Karpas-422 (cell line): ENCODE measurements at regions not wholly inside any gene's neighbourhood (a gene's known extent, or its start where the extent isn't known, plus 50 kb on each side); places are given as distances from the start of the nearest gene placed in this dataset.

Experiments
- DNase-seq: peaks from one replicate; pipeline ENCODE4 v3.0.0-alpha.2; 2015
- H2AFZ ChIP-seq: fragments of 200-600 bp; sonication (generic); 2 replicates; pipeline ENCODE4 v1.6.1; 2014; ENCODE audit warnings: antibody characterized with exemption, low read length, mixed read lengths
- H3K27ac ChIP-seq: fragments of 200-600 bp; sonication (generic); 2 replicates; pipeline ENCODE4 v1.5.1; 2014; ENCODE audit warnings: mild to moderate bottlenecking, low read length, moderate library complexity
- H3K27me3 ChIP-seq: fragments of 200-600 bp; sonication (generic); 2 replicates; pipeline ENCODE4 v1.6.1; 2014; ENCODE audit warnings: low read length, mixed read lengths
- H3K36me3 ChIP-seq: fragments of 200-600 bp; sonication (generic); 2 replicates; pipeline ENCODE4 v1.6.1; 2014; ENCODE audit warnings: low read length, mixed read lengths; ENCODE audit not compliant: insufficient read depth
- H3K4me1 ChIP-seq: fragments of 200-600 bp; sonication (generic); 2 replicates; pipeline ENCODE4 v1.6.1; 2014; ENCODE audit warnings: mild to moderate bottlenecking, low read length, mixed read lengths
- H3K4me2 ChIP-seq: fragments of 200-600 bp; sonication (generic); 2 replicates; pipeline ENCODE4 v1.6.1; 2014; ENCODE audit warnings: low read length, low read depth, mild to moderate bottlenecking; ENCODE audit not compliant: poor library complexity, severe bottlenecking
- H3K4me3 ChIP-seq: fragments of 200-600 bp; sonication (generic); 2 replicates; pipeline ENCODE4 v1.5.1; 2014; ENCODE audit warnings: mild to moderate bottlenecking, antibody characterized with exemption, low read length, mixed read lengths
- H3K79me2 ChIP-seq: fragments of 200-600 bp; sonication (generic); 2 replicates; pipeline ENCODE4 v1.6.1; 2014; ENCODE audit warnings: mild to moderate bottlenecking, low read length, mixed read lengths
- H3K9ac ChIP-seq: fragments of 200-600 bp; sonication (generic); 2 replicates; pipeline ENCODE4 v1.6.0; 2014; ENCODE audit warnings: low read length
- H3K9me2 ChIP-seq: fragments of 200-600 bp; sonication (generic), shearing (Covaris generic); replicated peaks from 2 replicates; pipeline ENCODE4 v1.6.0; 2014; ENCODE audit warnings: mild to moderate bottlenecking, low read length, moderate library complexity; ENCODE audit not compliant: insufficient read depth
- H3K9me3 ChIP-seq: fragments of 300-700, 200-600 bp; sonication (generic); 2 replicates; pipeline ENCODE4 v1.6.1; 2014; ENCODE audit warnings: low read length, mixed read lengths
- H4K20me1 ChIP-seq: fragments of 200-600 bp; sonication (generic); 2 replicates; pipeline ENCODE4 v1.6.1; 2014; ENCODE audit warnings: mild to moderate bottlenecking, antibody characterized with exemption, low read length, low read depth; ENCODE audit not compliant: insufficient read depth

DNA sequence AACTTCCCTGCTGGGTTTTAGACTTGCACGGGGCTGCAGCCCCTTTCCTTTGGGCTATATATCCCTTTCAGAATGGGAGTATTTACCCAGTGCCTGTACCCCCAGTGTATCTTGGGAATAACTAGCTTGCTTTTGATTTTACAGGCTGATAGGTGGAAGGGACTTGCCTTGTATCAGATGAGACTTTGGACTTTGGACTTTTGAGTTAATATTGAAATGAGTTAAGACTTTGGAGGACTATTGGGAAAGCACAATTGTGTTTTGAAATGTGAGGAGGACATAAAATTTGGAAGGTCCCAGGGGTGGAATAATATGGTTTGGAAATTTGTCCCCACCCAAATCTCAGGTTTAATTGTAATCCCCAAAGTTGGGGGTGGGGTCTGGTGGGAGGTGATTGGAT is 393.8 kb upstream of the KIF2B start:
- no peaks in the 10 kb centered on the region for H3K9me2 ChIP-seq
- no peaks in the 10 kb centered on the region for H3K36me3 ChIP-seq
- no peaks in the 10 kb centered on the region for H3K79me2 ChIP-seq
- no peak overlapping the region for H3K27ac ChIP-seq
- no peak for DNase-seq
- no peaks in the 10 kb centered on the region for H3K27me3 ChIP-seq
- no peak overlapping the region for H3K4me2 ChIP-seq
- H2AFZ ChIP-seq: no peak overlapping the region
- H3K4me3 ChIP-seq: no peak overlapping the region
- no peak overlapping the region for H3K9ac ChIP-seq
- H3K4me1 ChIP-seq: no peaks in the 10 kb centered on the region
- H3K9me3 ChIP-seq: peaks cover 6% of the 10 kb centered on the region; the same call in 1 of the 2 replicates
- no peaks in the 10 kb centered on the region for H4K20me1 ChIP-seq

GRCh38 chr17:53426505-53426904 is 396.2 kb upstream of the KIF2B start:
- Histone ChIP-seq H3K27ac (no peak overlapping the region), H3K36me3 (no peaks in the 10 kb centered on the region), H3K9me3 (peaks cover 11% of the 10 kb centered on the region; the same call in 1 of the 2 replicates), H3K9ac (no peak overlapping the region), H3K79me2 (no peaks in the 10 kb centered on the region), H3K4me1 (no peaks in the 10 kb centered on the region), H2AFZ (no peak overlapping the region), H3K27me3 (no peaks in the 10 kb centered on the region), H4K20me1 (no peaks in the 10 kb centered on the region), H3K4me2 (no peak overlapping the region), H3K9me2 (no peaks in the 10 kb centered on the region), H3K4me3 (no peak overlapping the region)
- DNase-seq: no peak

DNA sequence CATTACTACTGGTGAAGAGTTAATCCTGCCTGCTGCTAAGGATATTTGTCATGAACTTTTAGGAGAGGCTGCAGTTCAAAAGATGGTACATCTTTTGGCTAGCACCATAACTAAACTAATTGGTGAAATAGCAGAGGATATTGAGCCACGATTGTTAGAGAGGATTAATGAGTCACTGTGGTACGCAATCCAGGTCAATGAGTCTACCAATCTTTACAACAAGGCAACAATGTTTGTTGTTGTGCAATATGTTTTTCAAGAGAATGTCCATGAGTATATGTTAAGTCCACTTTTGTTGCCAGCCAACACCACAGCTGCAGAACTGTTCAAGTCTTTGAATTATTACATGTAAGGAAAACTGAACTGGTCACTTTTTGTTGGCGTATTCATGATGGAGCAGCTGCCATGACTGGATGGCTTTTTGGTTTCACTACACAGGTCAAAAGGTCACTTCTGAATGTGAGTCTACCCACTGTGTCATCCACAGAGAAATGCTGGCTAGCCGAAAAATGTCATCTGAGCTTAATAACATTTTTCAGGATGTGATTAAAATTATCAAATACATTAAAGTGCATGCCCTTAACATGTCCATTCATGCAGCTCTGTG is 402.6 kb upstream of the KIF2B start:
- no peaks in the 10 kb centered on the region for H3K27me3 ChIP-seq
- H3K4me1 ChIP-seq: no peaks in the 10 kb centered on the region
- H4K20me1 ChIP-seq: no peaks in the 10 kb centered on the region
- peaks cover 21% of the 10 kb centered on the region for H3K9me3 ChIP-seq
- no peak overlapping the region for H3K4me3 ChIP-seq
- H2AFZ ChIP-seq: no peak overlapping the region
- no peaks in the 10 kb centered on the region for H3K36me3 ChIP-seq
- no peaks in the 10 kb centered on the region for H3K9me2 ChIP-seq
- no peak overlapping the region for H3K9ac ChIP-seq
- H3K27ac ChIP-seq: no peak overlapping the region
- H3K79me2 ChIP-seq: no peaks in the 10 kb centered on the region
- no peak for DNase-seq
- no peak overlapping the region for H3K4me2 ChIP-seq

GRCh38 chr17:53409588-53409987 is 413.1 kb upstream of the KIF2B start:
- H3K9me3 ChIP-seq: peaks cover 4% of the 10 kb centered on the region
- no peak for DNase-seq
- H3K27me3 ChIP-seq: no peaks in the 10 kb centered on the region
- no peaks in the 10 kb centered on the region for H3K79me2 ChIP-seq
- H4K20me1 ChIP-seq: no peaks in the 10 kb centered on the region
- H3K4me2 ChIP-seq: no peak overlapping the region
- no peaks in the 10 kb centered on the region for H3K9me2 ChIP-seq
- no peak overlapping the region for H3K27ac ChIP-seq
- no peak overlapping the region for H2AFZ ChIP-seq
- H3K9ac ChIP-seq: no peak overlapping the region
- no peaks in the 10 kb centered on the region for H3K36me3 ChIP-seq
- H3K4me3 ChIP-seq: no peak overlapping the region
- H3K4me1 ChIP-seq: no peaks in the 10 kb centered on the region

- Histone ChIP-seq H3K27me3 (no peaks in the 10 kb centered on the region), H3K79me2 (no peaks in the 10 kb centered on the region), H2AFZ (no peak overlapping the region), H4K20me1 (no peaks in the 10 kb centered on the region), H3K9me3 (peaks cover 15% of the 10 kb centered on the region), H3K9ac (no peak overlapping the region), H3K27ac (no peak overlapping the region), H3K4me3 (no peak overlapping the region), H3K4me1 (no peaks in the 10 kb centered on the region), H3K36me3 (no peaks in the 10 kb centered on the region), H3K4me2 (no peak overlapping the region), H3K9me2 (no peaks in the 10 kb centered on the region)
- DNase-seq: no peak
Observed at GRCh38 chr17:53406907-53407306, 415.8 kb upstream of the KIF2B start.

DNA sequence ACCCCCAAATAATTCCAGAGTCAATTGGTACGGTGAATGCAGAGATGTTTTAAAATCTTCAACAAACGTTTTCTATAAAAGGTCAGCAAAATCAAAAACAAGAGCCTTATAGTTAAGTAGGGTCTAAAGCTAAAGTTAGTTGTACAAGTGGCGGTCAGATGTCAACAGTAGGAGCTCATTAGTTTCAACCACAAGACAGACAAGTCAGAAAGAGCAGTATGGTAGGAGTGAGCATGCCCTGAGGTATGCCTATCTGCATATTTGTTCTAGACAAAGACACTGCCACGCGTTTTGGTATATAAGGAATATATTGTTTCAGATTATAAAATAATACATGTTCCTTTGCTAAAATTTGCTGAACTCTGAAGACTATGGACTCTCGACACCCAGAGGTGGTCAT is 431.5 kb upstream of the KIF2B start:
- DNase-seq: no peak
- H3K4me1 ChIP-seq: no peaks in the 10 kb centered on the region

GRCh38 chr17:53390575-53390974 is 432.2 kb upstream of the KIF2B start:
- Histone ChIP-seq H4K20me1 (no peaks in the 10 kb centered on the region), H3K27ac (no peak overlapping the region), H2AFZ (no peak overlapping the region), H3K36me3 (no peaks in the 10 kb centered on the region), H3K27me3 (no peaks in the 10 kb centered on the region), H3K9me3 (peaks cover 15% of the 10 kb centered on the region), H3K4me1 (no peaks in the 10 kb centered on the region), H3K4me2 (no peak overlapping the region), H3K9me2 (no peaks in the 10 kb centered on the region), H3K4me3 (no peak overlapping the region), H3K9ac (no peak overlapping the region), H3K79me2 (no peaks in the 10 kb centered on the region)
- DNase-seq: no peak

More for the DNA sequence above, 431.5 kb upstream of the KIF2B start:
- Histone ChIP-seq H3K79me2 (no peaks in the 10 kb centered on the region), H3K9me2 (no peaks in the 10 kb centered on the region), H3K9ac (no peak overlapping the region), H2AFZ (no peak overlapping the region), H3K4me2 (no peak overlapping the region), H3K36me3 (no peaks in the 10 kb centered on the region), H4K20me1 (no peaks in the 10 kb centered on the region), H3K27ac (no peak overlapping the region), H3K4me3 (no peak overlapping the region), H3K27me3 (no peaks in the 10 kb centered on the region), H3K9me3 (peaks cover 17% of the 10 kb centered on the region)

DNA sequence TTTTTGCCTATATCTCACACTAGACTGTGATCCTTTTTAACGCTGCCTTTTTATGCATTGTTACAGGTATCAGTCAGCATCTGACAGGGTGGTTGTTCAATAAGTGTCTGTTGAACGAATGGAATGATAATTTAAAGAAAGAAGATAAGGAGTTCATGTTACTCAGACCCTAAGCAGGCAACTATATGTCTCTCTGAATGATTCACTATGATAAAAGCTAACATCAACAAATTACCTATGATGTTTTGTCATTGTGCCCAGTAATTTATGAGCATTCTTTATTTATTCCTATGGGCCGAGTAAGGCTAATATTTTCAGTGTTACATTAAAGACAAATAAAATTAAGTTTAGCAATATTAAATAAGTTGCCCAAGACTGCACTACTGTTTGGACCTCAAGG is 435.0 kb upstream of the KIF2B start:
- Histone ChIP-seq H3K27ac (no peak overlapping the region), H3K9ac (no peak overlapping the region), H3K4me2 (no peak overlapping the region), H3K9me3 (peaks cover 19% of the 10 kb centered on the region), H3K4me3 (no peak overlapping the region), H3K9me2 (no peaks in the 10 kb centered on the region), H2AFZ (no peak overlapping the region), H4K20me1 (no peaks in the 10 kb centered on the region), H3K27me3 (no peaks in the 10 kb centered on the region), H3K36me3 (no peaks in the 10 kb centered on the region), H3K4me1 (no peaks in the 10 kb centered on the region), H3K79me2 (no peaks in the 10 kb centered on the region)
- no peak for DNase-seq
